Uterus (tissue), 2 donors: ENCODE measurements at regions not wholly inside any gene's neighbourhood (a gene's known extent, or its start where the extent isn't known, plus 50 kb on each side); places are given as distances from the start of the nearest gene placed in this dataset.

Experiments used
- POLR2A ChIP-seq, 2 donors: fragments of 450-650 bp; IDR thresholded peaks; one replicate each; pipeline ENCODE4 v1.6.1; 2016; ENCODE audit warnings: antibody characterized with exemption in 2 of 2, mild to moderate bottlenecking in 1 of 2, moderate library complexity in 1 of 2
- TF ChIP-seq, protein P1 (sequence below), 4 experiments: fragments of 200-600 bp in 2 of 4; fragments of 450-650 bp in 2 of 4; sonication (generic) in 2 of 4; IDR thresholded peaks; one replicate each; pipeline ENCODE4 v1.5.1; 2016 to 2019; ENCODE audit warnings: antibody characterized with exemption in 4 of 4, mild to moderate bottlenecking in 2 of 4, moderate library complexity in 1 of 4

DNA sequence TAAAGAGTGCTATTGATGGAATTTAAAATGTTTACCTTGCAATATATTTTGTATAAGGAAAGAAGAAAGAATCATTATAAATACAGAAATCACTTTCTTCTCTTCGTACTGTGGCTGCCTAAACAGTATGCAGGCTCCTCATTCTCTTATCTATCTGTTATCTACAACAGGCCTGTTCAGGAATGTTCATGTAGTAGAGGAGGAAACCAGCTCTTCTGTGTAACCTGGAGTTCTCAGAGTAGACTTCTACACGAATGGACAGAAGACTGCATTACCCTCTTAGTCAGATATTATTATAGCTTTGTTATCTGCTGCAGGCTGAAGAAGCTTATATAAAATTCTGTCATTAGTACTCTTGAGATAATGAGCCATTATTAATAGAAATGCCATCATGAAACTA lies 1225.9 kb upstream of the CNTN5 start:
- TF ChIP-seq, protein P1, sequence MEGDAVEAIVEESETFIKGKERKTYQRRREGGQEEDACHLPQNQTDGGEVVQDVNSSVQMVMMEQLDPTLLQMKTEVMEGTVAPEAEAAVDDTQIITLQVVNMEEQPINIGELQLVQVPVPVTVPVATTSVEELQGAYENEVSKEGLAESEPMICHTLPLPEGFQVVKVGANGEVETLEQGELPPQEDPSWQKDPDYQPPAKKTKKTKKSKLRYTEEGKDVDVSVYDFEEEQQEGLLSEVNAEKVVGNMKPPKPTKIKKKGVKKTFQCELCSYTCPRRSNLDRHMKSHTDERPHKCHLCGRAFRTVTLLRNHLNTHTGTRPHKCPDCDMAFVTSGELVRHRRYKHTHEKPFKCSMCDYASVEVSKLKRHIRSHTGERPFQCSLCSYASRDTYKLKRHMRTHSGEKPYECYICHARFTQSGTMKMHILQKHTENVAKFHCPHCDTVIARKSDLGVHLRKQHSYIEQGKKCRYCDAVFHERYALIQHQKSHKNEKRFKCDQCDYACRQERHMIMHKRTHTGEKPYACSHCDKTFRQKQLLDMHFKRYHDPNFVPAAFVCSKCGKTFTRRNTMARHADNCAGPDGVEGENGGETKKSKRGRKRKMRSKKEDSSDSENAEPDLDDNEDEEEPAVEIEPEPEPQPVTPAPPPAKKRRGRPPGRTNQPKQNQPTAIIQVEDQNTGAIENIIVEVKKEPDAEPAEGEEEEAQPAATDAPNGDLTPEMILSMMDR (IDR thresholded peaks at IDR 0.05) = no peak
- TF ChIP-seq POLR2A (IDR thresholded peaks at IDR 0.05) = no peak
